ENCODE measurements at regions not wholly inside any gene's neighbourhood (a gene's known extent, or its start where the extent isn't known, plus 50 kb on each side); places are given as distances from the start of the nearest gene placed in this dataset.
A peak's percentile ranks its signal among the peaks of the same experiment; 100 is the strongest.

GRCh38 chr1:59078070-59078800, 218.7 kb upstream of the FGGY start:
- no peaks in the 10 kb centered on the region for H3K27me3 ChIP-seq (ENCODE audit: control insufficient read depth, insufficient read depth, low read length)
- peak; percentile 53 for DNase-seq
- H3K4me3 ChIP-seq (ENCODE audit: insufficient read depth, low read depth, low read length), result peak overlapping the region; percentile 6; the same call in 1 of the 2 replicates
- no peaks in the 10 kb centered on the region for H3K36me3 ChIP-seq (replicated peaks; ENCODE audit: control insufficient read depth, insufficient read depth, low read length)

GRCh38 chr1:59078866-59079265, 218.0 kb upstream of the FGGY start:
- H3K4me3 ChIP-seq (ENCODE audit: insufficient read depth, low read depth, low read length), result no peak overlapping the region
- no peaks in the 10 kb centered on the region for H3K36me3 ChIP-seq (replicated peaks; ENCODE audit: control insufficient read depth, insufficient read depth, low read length)
- H3K27me3 ChIP-seq (ENCODE audit: control insufficient read depth, insufficient read depth, low read length), result no peaks in the 10 kb centered on the region
- no peak for DNase-seq

GRCh38 chr1:59079434-59080140, 217.3 kb upstream of the FGGY start:
- H3K36me3 ChIP-seq (replicated peaks; ENCODE audit: control insufficient read depth, insufficient read depth, low read length), result no peaks in the 10 kb centered on the region
- no peak for DNase-seq
- H3K27me3 ChIP-seq (ENCODE audit: control insufficient read depth, insufficient read depth, low read length), result no peaks in the 10 kb centered on the region
- H3K4me3 ChIP-seq (ENCODE audit: insufficient read depth, low read depth, low read length), result no peak overlapping the region

- Histone ChIP-seq H3K36me3 (replicated peaks; ENCODE audit: control insufficient read depth, insufficient read depth, low read length) (no peaks in the 10 kb centered on the region), H3K4me3 (ENCODE audit: insufficient read depth, low read depth, low read length) (no peak overlapping the region), H3K27me3 (ENCODE audit: control insufficient read depth, insufficient read depth, low read length) (no peaks in the 10 kb centered on the region)
- DNase-seq, result no peak
Measured at GRCh38 chr1:59081181-59081580, 215.7 kb upstream of the FGGY start.

GRCh38 chr1:59081795-59082194, 215.1 kb upstream of the FGGY start:
- Histone ChIP-seq H3K36me3 (replicated peaks; ENCODE audit: control insufficient read depth, insufficient read depth, low read length) (no peaks in the 10 kb centered on the region), H3K4me3 (ENCODE audit: insufficient read depth, low read depth, low read length) (no peak overlapping the region), H3K27me3 (ENCODE audit: control insufficient read depth, insufficient read depth, low read length) (no peaks in the 10 kb centered on the region)
- no peak for DNase-seq

GRCh38 chr1:59083946-59084865, 212.7 kb upstream of the FGGY start:
- Histone ChIP-seq H3K27me3 (ENCODE audit: control insufficient read depth, insufficient read depth, low read length) (no peaks in the 10 kb centered on the region), H3K4me3 (ENCODE audit: insufficient read depth, low read depth, low read length) (no peak overlapping the region), H3K36me3 (replicated peaks; ENCODE audit: control insufficient read depth, insufficient read depth, low read length) (no peaks in the 10 kb centered on the region)
- no peak for DNase-seq

GRCh38 chr1:59085101-59085500, 211.8 kb upstream of the FGGY start:
- no peak for DNase-seq
- H3K4me3 ChIP-seq (ENCODE audit: insufficient read depth, low read depth, low read length), result no peak overlapping the region
- H3K36me3 ChIP-seq (replicated peaks; ENCODE audit: control insufficient read depth, insufficient read depth, low read length), result no peaks in the 10 kb centered on the region
- no peaks in the 10 kb centered on the region for H3K27me3 ChIP-seq (ENCODE audit: control insufficient read depth, insufficient read depth, low read length)

GRCh38 chr1:59089036-59089798, 207.7 kb upstream of the FGGY start:
- DNase-seq, result no peak

GRCh38 chr1:59089922-59090457, 206.9 kb upstream of the FGGY start:
- no peaks in the 10 kb centered on the region for H3K36me3 ChIP-seq (replicated peaks; ENCODE audit: control insufficient read depth, insufficient read depth, low read length)
- DNase-seq, result no peak
- no peak overlapping the region for H3K4me3 ChIP-seq (ENCODE audit: insufficient read depth, low read depth, low read length)
- no peaks in the 10 kb centered on the region for H3K27me3 ChIP-seq (ENCODE audit: control insufficient read depth, insufficient read depth, low read length)

More at GRCh38 chr1:59089036-59089798, 207.7 kb upstream of the FGGY start:
- Histone ChIP-seq H3K36me3 (replicated peaks; ENCODE audit: control insufficient read depth, insufficient read depth, low read length) (no peaks in the 10 kb centered on the region), H3K4me3 (ENCODE audit: insufficient read depth, low read depth, low read length) (no peak overlapping the region), H3K27me3 (ENCODE audit: control insufficient read depth, insufficient read depth, low read length) (no peaks in the 10 kb centered on the region)

GRCh38 chr1:59092126-59092525, 204.8 kb upstream of the FGGY start:
- no peak overlapping the region for H3K4me3 ChIP-seq (ENCODE audit: insufficient read depth, low read depth, low read length)
- no peak for DNase-seq
- no peaks in the 10 kb centered on the region for H3K27me3 ChIP-seq (ENCODE audit: control insufficient read depth, insufficient read depth, low read length)
- no peaks in the 10 kb centered on the region for H3K36me3 ChIP-seq (replicated peaks; ENCODE audit: control insufficient read depth, insufficient read depth, low read length)

- Histone ChIP-seq H3K27me3 (ENCODE audit: control insufficient read depth, insufficient read depth, low read length) (no peaks in the 10 kb centered on the region), H3K4me3 (ENCODE audit: insufficient read depth, low read depth, low read length) (no peak overlapping the region), H3K36me3 (replicated peaks; ENCODE audit: control insufficient read depth, insufficient read depth, low read length) (no peaks in the 10 kb centered on the region)
- no peak for DNase-seq
Measured at GRCh38 chr1:59094001-59094400, 202.9 kb upstream of the FGGY start.

GRCh38 chr1:59096501-59096900, 200.4 kb upstream of the FGGY start:
- DNase-seq, result no peak
- Histone ChIP-seq H3K36me3 (replicated peaks; ENCODE audit: control insufficient read depth, insufficient read depth, low read length) (no peaks in the 10 kb centered on the region), H3K27me3 (ENCODE audit: control insufficient read depth, insufficient read depth, low read length) (no peaks in the 10 kb centered on the region), H3K4me3 (ENCODE audit: insufficient read depth, low read depth, low read length) (no peak overlapping the region)

GRCh38 chr1:59098655-59099054, 198.2 kb upstream of the FGGY start:
- Histone ChIP-seq H3K36me3 (replicated peaks; ENCODE audit: control insufficient read depth, insufficient read depth, low read length) (no peaks in the 10 kb centered on the region), H3K4me3 (ENCODE audit: insufficient read depth, low read depth, low read length) (no peak overlapping the region), H3K27me3 (ENCODE audit: control insufficient read depth, insufficient read depth, low read length) (no peaks in the 10 kb centered on the region)
- no peak for DNase-seq

Measured in H7 (cell line).